Left forelimb (tissue), 1 donor: ENCODE measurements at regions not wholly inside any gene's neighbourhood (a gene's known extent, or its start where the extent isn't known, plus 50 kb on each side); places are given as distances from the start of the nearest gene placed in this dataset.

ENCODE experiments used
- DNase-seq: peaks from one replicate; pipeline ENCODE4 v3.0.0-alpha.2; 2018; ENCODE audit warnings: low spot score

DNA sequence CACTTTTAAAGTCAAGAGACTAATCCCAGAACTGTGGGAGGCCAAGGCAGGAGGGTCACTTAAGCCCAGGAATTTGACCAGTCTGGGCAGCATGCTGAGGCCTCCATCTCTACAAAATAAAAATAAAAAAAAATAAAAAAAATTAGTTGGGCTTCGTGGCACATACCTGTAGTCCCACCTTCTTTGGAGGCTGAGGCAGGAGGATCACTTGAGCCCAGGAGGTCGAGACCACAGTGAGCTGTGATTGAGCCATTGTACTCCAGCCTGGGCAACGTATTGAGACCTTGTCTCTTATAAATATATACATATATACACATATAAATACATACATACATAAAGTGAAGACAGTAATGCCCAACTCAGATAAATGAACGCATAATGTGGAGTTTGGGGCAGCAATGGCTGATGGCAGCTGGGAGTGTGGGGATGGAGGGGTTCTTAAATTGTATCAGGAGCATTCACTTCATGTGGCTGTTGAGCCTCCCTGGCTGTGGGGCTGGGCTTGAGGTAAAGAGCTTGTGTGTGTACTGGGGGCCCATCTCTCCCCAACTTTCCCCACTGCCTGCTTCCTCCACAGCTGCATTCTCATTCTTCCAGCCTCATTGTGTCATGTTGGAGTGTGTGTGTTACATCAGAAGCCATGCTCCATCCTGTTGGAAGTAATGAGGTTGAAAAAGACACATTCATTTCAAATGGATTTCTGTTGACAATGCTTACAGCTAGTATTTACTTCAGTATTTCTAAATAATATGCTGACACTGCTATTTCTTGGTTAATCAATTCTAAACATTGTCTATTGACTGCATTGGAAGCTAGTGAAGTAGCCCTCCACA lies 96.5 kb upstream of the HS6ST1 start:
- peak; percentile 14 for DNase-seq

DNA sequence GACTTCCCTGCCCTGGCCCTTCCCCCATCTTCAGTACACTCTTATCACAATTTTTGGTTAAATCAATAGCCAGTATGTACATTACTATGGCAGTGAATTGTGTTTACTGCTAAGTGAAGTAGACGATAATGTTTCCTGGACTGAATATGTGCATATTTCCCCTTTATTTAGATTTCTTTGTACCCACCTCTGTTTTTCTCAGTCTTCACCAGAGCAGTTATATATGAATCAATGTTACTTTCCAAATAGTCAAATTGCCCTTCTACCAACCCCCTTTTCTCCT lies 97.1 kb upstream of the HS6ST1 start:
- DNase-seq, result no peak

DNA sequence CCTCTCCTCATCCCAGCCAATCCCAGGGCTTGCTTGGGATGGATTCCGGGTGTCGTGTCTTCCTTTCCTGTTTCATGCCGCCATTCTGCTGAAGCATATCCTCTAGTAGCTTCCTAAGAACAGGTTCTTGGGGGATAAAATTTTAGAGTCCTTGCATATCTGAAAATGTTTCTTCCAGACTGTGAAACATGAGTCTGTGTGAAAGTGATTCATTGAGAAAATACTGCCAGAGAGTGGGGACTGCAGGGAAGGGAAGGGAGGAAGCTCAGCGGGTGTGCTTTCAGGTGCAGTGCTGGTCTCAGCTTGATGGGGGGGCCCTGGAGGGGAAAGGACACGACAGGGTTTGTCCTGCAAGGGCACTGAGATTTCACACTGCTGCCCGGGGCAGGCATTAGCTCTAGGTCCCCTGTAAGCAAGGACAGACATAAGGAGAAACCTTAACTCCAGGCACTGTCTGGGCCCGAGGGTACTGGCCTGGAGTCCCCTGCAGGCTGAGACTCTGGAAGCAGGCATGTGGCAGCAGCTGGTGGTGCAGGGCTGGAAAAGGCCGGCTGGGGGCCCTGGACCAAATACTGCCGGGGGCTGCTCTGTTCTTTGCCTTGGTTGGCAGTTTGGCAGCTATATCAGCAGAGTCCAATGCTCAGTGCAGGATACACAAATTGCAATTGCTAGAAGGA lies 97.6 kb upstream of the HS6ST1 start:
- peak; percentile 58 for DNase-seq

DNA sequence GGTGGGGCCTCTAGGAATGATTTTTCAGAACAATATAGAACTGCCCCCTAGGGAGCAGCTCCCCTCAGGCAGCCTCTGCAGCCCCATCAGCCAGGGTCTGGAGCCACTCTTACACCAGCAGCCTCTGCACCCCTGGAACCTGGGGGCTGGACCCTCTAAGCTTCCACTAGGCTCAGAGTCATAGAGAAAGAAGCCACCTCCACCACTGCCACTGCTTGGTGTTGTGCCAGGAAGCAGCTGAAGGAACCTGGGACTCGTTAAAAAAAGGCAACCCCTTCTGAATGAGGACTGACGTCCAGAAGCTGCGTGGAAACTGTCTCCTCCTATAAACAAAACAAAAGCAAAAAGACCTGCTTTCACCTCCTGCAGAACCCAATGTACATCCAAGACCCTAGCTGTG lies 98.1 kb upstream of the HS6ST1 start:
- DNase-seq, result no peak

DNA sequence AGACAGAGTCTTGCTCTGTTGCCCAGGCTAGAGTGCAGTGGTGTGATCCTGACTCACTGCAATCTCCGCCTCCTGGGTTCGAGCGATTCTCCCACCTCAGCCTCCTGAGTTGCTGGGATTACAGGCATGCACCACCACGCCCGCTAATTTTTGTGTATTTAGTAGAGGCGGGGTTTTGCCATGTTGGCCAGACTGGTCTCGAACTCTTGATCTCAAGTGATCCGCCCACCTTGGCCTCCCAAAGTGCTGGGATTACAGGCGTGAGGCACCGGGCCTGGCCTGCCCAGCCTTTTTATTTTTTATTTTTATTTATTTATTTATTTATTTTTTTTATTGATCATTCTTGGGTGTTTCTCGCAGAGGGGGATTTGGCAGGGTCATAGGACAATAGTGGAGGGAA lies 98.6 kb upstream of the HS6ST1 start:
- peak; percentile 6 for DNase-seq

DNA sequence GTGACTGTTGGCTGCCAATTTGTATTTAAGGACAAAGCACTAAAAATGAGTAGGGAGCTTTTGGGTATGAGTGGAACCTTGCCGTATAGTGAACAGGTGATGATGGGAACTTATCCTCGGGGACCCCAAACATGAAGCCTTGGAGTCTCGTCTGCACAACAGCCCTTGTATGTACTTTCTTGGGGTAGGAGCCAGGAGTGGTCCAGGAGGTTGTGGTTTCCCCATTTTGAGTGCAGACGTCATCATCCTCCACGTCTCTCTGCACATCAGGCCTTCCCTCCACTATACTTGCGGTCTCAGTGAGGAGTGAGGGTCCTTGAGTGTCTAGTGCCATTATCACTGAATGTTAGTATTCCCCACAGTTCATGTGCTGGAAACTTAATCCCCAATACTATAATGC lies 101.5 kb upstream of the HS6ST1 start:
- DNase-seq, result peak; percentile 28

DNA sequence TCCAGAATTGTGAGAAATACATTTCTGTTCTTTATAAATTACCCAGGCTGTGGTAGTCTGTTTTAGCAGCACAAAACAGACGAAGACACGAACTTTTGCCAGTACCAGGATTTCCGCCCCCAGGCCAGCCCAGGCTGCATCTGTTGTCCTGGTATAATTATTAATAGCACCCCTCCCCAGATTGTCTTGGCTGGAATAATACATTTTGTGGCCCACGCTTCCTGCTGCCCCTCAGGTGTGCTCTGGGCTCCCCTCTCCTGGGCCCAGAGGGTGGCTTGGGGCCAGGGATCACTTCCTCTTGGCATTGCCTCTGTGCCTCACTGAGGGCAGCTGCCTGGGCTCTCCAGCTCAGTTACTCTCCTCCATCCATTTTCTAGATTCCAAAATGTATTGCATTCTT lies 102.1 kb upstream of the HS6ST1 start:
- peak; percentile 17 for DNase-seq

DNA sequence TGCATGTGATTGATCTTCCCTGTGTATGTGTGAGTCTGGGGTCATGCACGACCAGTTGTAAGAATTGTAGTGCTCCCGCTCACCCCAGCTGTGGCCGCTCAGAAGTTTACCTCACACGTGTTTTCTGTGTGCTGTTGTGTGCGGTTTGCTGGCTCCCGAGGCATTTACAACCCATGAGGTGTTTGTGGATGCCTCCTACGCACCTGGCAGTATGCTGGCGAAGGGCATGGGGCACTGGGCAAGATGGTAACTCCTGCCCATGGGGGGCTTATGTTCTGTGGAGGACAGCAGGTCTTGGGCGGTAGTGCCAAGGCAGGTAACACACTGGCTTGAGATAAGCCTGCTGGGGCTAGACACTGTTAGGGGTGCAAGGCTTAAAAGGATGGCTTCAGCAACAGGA lies 102.6 kb upstream of the HS6ST1 start:
- peak; percentile 5 for DNase-seq

DNA sequence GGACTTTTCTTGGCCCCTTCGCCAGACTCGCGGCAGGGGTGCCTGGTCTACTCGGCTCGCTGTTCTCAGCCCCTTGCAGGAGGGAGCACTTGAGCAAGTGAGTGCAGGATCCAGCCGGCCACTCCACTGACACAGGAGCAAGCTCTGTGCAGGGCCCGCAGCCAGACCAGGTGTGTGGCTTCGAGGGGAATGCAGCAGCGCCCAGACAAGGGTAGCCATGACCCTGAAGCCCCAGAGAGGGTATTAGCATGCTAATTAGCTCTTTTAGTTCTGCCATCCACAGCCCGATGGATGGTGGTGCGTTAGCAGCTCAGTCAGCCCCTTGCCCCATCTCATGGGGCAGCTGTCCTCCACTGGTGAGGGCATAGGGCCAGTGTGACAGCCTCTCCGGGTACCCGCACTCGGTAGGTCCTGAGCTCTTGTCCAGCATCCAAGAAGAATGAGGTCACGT lies 103.2 kb upstream of the HS6ST1 start:
- DNase-seq, result peak; percentile 52

DNA sequence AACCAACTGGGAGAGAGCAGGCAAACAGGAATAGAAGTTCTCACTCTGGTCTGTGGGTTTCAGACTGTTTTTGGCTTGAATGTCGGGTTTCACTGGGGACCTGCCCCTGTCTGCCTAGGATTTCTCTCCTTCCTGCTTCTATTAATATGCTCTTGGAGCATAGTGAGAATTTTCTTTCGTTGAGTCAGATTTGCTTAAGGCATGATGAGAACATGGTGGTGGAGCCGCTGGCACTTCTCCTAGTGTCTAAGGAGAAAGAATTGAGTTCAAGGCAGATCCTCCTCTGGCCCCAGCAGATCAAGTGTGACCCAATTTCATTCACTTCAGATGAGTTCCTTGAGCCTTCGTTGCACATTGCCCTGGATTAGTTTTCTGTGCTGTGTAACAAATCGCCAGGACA lies 103.9 kb upstream of the HS6ST1 start:
- peak; percentile 37 for DNase-seq

DNA sequence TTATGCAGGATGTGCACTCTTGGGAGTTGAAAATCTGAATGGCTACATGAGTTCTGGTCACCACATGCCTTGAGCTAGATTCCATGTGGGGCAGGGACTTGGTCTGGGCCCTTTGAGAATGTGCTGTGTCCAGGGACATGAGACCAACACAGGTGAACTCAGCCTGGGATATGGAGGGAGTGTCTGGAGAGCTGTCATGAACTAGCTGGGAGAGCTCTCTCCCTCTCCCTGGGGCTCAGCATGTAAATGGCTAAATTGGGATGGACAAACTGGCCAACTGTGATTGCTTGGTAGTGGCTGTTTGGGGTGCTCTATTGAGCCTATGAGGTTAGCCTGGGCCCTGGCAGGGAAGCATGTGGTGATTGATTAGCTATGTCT lies 105.1 kb upstream of the HS6ST1 start:
- DNase-seq, result peak; percentile 22

DNA sequence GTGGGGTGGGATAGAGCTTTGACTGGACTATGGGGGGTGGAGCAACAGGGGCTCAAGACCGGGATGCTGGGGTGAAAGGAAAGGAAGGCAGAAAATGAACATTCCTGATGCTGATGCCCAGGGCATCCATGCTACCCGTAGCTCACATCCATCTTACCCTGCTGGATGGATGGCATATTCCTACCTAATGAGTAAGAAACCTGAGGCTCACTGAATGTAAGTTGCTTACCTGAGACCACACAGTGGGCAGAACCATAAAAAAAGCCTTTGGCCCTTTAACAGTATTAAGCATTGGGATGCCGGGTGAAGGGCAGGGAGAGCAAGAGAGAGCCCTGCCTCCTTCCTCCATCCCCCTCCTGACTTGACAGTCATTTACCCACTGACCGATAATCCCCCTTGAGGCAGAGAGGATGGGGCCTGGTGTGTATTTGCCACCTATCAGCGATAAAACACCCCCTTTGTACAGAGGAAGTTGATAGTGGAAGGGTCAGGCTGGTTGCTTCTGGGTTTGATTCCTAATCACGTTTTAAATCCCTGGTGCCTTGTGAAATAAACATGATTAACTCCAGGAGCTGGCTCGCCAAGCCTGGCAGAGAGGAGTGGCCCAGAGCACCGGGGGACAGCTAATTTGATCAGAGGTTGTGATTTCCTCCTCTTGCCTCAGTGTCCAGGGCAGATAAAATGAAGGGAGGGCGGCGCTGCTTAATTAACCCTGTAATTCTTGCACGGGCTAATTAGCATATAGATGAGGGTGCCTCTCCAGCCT lies 105.9 kb upstream of the HS6ST1 start:
- DNase-seq, result peak; percentile 38

DNA sequence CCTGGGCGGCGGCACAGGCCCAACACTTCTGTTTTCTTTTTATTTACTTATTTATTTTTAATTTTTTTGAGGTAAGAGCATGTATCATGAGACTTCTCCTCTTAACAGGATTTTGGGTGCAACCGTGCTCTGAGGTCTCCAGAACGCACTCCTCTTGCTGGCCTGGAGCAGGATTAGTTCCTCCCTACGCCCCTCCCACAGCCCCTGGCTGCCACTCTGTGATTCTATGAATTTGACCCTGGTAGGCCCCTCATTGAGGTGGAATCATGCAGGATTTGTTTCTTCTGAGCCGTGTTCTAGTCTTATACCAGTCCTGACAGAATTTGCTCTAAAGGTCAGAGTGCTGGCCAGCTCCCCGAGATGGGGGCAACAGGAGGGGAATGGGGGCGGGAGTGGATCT lies 106.5 kb upstream of the HS6ST1 start:
- DNase-seq, result no peak

DNA sequence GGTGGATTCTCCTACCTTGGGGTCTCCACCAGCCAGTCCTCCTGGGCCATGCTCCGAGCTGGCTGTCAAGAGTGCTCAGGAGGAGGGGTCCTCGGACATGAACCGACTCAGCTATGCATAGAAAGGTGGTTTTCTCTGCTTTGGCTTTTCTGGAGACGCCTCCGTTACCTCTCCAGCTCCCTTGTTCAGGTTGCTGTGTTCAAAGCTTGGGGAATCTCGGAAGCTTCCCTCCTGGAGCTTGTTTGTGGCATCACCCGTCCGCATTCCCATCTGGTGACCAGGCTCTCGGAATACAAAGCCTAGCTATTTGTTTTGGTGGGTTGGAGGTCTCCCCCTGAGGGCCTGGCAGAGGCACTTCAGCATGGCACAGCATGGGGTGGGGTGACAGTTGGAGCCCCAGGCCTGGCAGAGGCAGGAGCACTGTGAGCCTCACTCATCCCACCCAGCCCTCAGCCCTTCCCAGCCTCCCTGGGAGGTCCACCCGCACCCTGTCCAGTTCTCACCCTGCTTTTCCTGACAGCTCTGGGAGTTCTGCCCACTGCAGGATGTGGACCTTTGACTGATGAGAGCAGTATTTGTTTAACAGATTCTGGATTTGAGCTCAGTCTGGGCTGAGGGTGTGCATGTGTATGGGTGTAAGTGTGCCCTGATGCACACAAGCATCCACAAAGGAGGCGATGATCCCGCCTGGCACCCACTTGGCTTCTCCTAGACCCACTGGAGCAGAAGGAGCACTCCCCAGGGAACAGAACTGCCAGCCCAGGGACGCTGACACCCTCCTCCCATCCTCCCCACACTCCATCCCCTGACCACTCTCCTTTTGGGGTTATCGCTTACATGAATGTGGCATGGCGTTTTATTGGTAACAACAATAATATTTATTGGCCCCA lies 107.3 kb upstream of the HS6ST1 start:
- DNase-seq, result peak; percentile 53

DNA sequence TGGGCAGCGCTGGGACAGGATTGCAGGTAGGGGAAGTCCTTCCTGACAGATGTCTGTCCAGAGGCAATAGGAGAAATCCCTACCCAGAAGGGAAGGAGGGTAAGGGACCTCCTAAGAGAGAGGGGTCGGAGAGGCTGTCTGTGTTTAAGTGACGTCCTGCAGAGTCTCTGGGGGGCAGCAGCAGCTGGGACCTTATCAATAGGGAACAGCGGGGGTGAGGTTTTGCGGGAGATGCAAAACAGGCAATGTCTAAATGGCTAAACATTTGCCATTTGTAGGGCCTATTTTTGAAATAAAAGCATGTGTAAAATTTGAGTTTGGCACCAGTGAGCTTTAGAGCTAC lies 108.7 kb upstream of the HS6ST1 start:
- peak; percentile 26 for DNase-seq

DNA sequence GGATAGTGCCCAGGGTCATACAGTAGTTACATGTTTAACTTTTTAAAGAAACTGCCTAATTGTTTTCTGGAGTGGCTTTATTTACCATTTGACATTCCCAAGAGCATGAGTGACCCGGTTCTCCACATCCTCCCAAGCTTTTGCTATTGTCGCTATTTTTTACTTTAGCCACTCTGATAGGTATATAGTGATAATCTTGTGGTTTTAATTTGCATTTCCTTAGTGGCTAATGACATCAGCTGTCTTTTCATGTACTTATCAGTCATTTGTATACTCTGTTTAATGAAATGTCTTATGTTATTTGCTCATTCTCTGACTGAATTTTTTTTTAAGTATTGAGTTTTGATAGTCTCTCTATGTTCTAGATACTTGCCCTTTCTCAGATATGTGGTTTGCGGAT lies 109.7 kb upstream of the HS6ST1 start:
- DNase-seq, result no peak

DNA sequence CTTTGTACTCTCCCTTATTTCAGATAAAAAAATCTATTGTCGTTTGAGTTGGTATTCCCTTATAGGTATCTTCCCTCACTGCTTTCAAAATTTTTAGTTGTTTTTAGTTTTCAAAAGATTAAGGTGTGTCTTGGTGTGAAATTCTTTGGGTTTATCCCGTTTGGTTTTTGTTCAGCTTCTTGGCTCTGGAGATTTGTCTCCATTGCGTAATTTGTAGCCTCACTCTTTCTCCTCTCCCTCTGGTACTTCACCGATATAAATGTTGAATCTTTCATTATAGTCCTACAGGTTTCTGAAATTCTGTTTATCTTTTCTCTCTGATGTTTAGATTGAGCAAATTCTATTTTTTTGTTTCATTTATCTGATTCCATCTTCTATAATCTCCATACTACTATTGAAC lies 113.8 kb upstream of the HS6ST1 start:
- no peak for DNase-seq

DNA sequence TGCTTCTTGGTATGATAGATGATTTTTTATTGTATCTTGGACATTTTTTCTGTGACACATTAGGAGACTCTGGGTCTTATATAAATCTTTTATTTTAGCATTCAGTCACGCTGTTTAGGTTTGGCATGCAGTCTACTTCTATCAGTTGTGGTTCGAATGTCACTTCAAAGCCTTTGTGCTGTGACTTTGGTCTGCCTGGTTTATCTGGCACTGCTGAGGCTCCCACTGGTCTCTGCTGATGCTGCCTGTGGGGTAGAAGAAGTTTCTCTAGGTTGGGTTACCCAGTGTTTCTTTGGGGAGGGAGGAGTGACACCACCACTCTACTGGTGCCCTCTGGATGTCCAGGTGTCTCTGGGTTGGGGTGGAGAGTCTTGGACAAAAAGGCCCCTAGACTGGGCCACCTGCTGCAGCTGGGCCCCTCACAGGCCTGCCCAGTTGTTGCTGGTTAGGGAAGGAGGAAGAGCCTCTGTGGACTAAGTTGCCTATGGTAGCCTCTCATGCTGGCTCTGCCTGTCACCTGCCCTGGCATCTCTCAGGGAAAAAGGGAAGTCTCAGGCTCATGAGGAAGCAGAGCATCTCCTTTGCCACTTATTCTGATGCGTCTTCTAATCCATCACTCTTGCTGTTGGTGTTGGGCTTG lies 115.4 kb upstream of the HS6ST1 start:
- DNase-seq, result peak; percentile 44

DNA sequence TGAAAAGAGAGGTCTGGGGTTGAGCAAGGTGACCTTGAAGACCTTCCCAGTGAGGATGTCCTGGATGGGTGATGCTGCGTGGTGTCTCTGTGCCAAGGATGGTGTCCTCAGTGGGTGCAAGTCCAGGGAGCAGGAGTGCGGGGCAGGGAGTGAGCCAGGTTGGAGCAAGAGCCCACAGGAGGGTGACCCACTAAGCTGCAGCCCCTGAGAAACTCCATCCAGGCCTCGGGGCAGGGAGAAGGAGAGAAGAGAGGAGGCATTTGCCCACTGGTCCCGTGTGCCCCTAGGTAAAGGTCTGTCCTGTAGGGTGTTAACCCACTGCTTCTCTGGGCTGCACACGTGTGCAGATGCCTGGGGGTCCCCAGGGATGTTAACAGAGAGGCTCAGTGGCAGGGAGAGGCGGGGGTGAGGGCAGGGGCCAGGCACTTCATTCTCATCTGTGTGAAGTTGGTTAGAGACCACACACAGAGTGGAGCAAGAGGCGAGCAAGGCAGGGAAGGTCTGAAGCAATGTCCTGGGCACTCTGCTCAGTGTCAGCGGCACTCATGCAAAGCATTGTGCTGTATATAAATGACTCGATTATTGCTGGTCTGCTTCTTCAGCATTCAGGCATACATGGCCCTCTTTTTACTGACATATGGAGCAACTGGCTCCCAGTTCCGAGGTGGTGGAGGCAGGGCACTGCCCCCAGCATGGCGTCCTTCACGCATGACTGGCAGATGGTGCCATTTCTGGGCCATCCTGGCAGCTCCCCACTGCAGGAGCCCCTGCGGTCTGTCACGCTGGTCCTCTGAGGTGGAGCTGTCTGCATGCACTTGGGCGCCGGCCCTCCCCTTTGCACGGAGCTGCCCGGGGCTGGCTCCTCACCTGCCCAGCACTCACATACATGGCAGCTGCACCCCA lies 117.2 kb upstream of the HS6ST1 start:
- peak; percentile 23 for DNase-seq

DNA sequence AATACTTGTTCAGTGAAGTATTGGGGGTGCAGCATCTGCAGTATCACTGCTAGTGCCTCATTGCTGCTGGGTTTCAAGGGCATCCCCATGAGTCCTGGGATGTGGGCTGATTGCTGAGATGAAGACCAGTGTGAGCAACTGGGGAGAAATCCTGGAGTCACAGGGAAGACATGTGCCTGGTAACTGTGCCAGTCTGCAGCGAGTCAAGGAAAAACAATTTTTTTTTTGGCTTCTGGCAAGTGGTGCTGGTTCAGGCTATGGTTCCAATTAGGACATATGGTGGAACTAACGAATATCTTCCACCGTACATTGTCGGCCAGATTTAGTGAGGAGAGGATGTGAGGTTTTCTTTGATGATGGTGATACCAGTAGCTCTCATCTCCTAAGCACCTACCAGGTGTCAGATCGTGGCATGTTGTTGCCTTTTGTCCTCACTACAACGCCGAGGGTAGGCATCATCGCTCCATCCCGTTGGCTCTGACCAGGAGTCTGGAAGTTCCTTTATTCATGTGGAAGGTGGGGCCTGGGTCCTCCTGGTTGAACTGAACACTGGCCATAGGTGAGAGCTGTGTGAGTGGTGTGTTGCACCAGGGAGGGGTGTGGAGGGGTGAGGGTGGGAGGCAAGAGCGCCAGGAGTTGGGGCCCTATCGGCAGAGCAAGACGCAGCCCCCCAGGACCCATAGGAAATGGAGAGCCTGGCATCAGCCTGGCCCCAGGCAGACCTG lies 118.0 kb upstream of the HS6ST1 start:
- peak; percentile 30 for DNase-seq
